ENCODE measurements at regions not wholly inside any gene's neighbourhood (a gene's known extent, or its start where the extent isn't known, plus 50 kb on each side); places are given as distances from the start of the nearest gene placed in this dataset.

DNA sequence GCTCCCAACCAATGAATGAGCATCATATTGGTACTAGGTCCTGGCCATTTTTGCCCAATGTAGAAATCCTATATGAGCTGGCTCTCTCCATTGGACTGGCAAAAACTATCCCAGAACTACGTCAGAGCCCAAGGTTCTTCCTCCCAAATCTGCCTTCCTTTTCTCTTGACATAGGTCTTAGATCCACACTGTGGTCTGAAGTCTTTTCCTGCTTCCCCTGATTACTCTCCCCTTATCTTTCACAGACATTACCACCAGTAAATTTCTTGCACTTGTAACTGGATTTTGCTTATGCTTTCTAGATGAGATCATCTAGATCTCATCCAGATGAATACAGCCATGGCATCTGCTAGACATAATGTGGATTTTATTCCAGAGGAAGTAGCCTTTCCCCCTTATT lies 141.2 kb upstream of the GADL1 start:
- no peak for TF ChIP-seq POLR2A (IDR thresholded peaks at IDR 0.05)
- TF ChIP-seq, protein P1, sequence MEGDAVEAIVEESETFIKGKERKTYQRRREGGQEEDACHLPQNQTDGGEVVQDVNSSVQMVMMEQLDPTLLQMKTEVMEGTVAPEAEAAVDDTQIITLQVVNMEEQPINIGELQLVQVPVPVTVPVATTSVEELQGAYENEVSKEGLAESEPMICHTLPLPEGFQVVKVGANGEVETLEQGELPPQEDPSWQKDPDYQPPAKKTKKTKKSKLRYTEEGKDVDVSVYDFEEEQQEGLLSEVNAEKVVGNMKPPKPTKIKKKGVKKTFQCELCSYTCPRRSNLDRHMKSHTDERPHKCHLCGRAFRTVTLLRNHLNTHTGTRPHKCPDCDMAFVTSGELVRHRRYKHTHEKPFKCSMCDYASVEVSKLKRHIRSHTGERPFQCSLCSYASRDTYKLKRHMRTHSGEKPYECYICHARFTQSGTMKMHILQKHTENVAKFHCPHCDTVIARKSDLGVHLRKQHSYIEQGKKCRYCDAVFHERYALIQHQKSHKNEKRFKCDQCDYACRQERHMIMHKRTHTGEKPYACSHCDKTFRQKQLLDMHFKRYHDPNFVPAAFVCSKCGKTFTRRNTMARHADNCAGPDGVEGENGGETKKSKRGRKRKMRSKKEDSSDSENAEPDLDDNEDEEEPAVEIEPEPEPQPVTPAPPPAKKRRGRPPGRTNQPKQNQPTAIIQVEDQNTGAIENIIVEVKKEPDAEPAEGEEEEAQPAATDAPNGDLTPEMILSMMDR (IDR thresholded peaks at IDR 0.05), result no peak

All from Peyer's patch (tissue), 4 donors.